ENCODE measurements at regions not wholly inside any gene's neighbourhood (a gene's known extent, or its start where the extent isn't known, plus 50 kb on each side); places are given as distances from the start of the nearest gene placed in this dataset.

- DNase-seq, result no peak
These were observed 469.5 kb upstream of the FAT1 start for GRCh38 chr4:187193141-187193540.

- DNase-seq, result no peak
These were observed 480.8 kb upstream of the FAT1 start for GRCh38 chr4:187204389-187204918.

GRCh38 chr4:187207931-187208330 lies 484.3 kb upstream of the FAT1 start:
- no peak for DNase-seq

GRCh38 chr4:187208651-187209050 lies 485.0 kb upstream of the FAT1 start:
- no peak for DNase-seq

- no peak for DNase-seq
These were observed 486.4 kb upstream of the FAT1 start for GRCh38 chr4:187209921-187210613.

- DNase-seq, result no peak
These were observed 488.9 kb upstream of the FAT1 start for GRCh38 chr4:187212446-187213080.

- no peak for DNase-seq
These were observed 491.8 kb upstream of the FAT1 start for GRCh38 chr4:187215438-187215837.

- DNase-seq, result no peak
These were observed 495.1 kb upstream of the FAT1 start for GRCh38 chr4:187218705-187219245.

GRCh38 chr4:187224560-187224959 lies 500.9 kb upstream of the FAT1 start:
- DNase-seq, result no peak

- DNase-seq, result no peak
These were observed 504.4 kb upstream of the FAT1 start for GRCh38 chr4:187227907-187228704.

GRCh38 chr4:187232196-187232595 lies 508.5 kb upstream of the FAT1 start:
- no peak for DNase-seq

- no peak for DNase-seq
These were observed 509.1 kb upstream of the FAT1 start for GRCh38 chr4:187232796-187233195.

- DNase-seq, result no peak
These were observed 512.0 kb upstream of the FAT1 start for GRCh38 chr4:187235456-187236170.

- no peak for DNase-seq
These were observed 512.7 kb upstream of the FAT1 start for GRCh38 chr4:187236209-187236890.

GRCh38 chr4:187238646-187239045 lies 515.0 kb upstream of the FAT1 start:
- DNase-seq, result no peak

GRCh38 chr4:187251896-187252295 lies 528.2 kb upstream of the FAT1 start:
- DNase-seq, result no peak

- DNase-seq, result no peak
These were observed 533.2 kb upstream of the FAT1 start for GRCh38 chr4:187256897-187257296.

- DNase-seq, result no peak
These were observed 535.2 kb upstream of the FAT1 start for GRCh38 chr4:187258651-187259401.

- no peak for DNase-seq
These were observed 545.3 kb upstream of the FAT1 start for GRCh38 chr4:187268940-187269339.

- no peak for DNase-seq
These were observed 546.5 kb upstream of the FAT1 start for GRCh38 chr4:187270154-187270553.

- DNase-seq, result no peak
These were observed 548.2 kb upstream of the FAT1 start for GRCh38 chr4:187271848-187272247.

Measured in suppressor macrophage treated with lipopolysaccharide for 1 hour (primary cell).